Transverse colon (tissue), 4 donors: ENCODE measurements at regions not wholly inside any gene's neighbourhood (a gene's known extent, or its start where the extent isn't known, plus 50 kb on each side); places are given as distances from the start of the nearest gene placed in this dataset.

Experiments used
- DNase-seq: peaks from one replicate; pipeline ENCODE4 v3.0.0-alpha.2; 2019
- H3K27ac ChIP-seq, 4 donors: fragments of 200-600 bp; sonication (generic); 2 replicates each; pipeline ENCODE4 v1.5.1; 2016 to 2018; ENCODE audit warnings: inconsistent platforms in 4 of 4
- H3K27me3 ChIP-seq: fragments of 200-600 bp; sonication (generic); 2 replicates; pipeline ENCODE4 v1.5.1; 2017; ENCODE audit warnings: inconsistent platforms
- H3K36me3 ChIP-seq, 4 donors: fragments of 200-600 bp; sonication (generic); 2 replicates each; pipeline ENCODE4 v1.5.1; 2017 to 2019; ENCODE audit warnings: inconsistent platforms in 4 of 4
- H3K4me1 ChIP-seq, 4 donors: fragments of 200-600 bp; sonication (generic); 2 replicates each; pipeline ENCODE4 v1.5.1; 2017 to 2020; ENCODE audit warnings: inconsistent platforms in 4 of 4
- H3K4me3 ChIP-seq, 4 donors: fragments of 200-600 bp; sonication (generic); 1 replicate in 1 of 4; 2 replicates in 3 of 4; pipeline versions ENCODE4 v1.5.1 to v1.6.1; 2017 to 2019; ENCODE audit warnings: inconsistent platforms in 4 of 4
- H3K9me3 ChIP-seq, 2 donors: fragments of 200-600 bp; sonication (generic); 2 replicates each; pipeline ENCODE4 v1.5.1; 2017 to 2019; ENCODE audit warnings: inconsistent platforms in 2 of 2
- EP300 ChIP-seq: sonication (generic); formaldehyde crosslinking; IDR thresholded peaks from one replicate; pipeline ENCODE4 v1.6.1; 2017; ENCODE audit warnings: antibody characterized with exemption, low read depth
- POLR2A ChIP-seq: fragments of 450-650 bp; IDR thresholded peaks from one replicate; pipeline ENCODE4 v1.6.1; 2016; ENCODE audit warnings: antibody characterized with exemption, mild to moderate bottlenecking, moderate library complexity
- POLR2AphosphoS5 ChIP-seq, 3 donors: sonication (generic); formaldehyde crosslinking; IDR thresholded peaks; one replicate each; pipeline ENCODE4 v1.6.1; 2016; ENCODE audit warnings: antibody characterized with exemption in 3 of 3
- WGBS, 2 donors: methylation state at CpG; one replicate each; pipeline ENCODE4 v1.1.5; 2018; ENCODE audit warnings: low coverage in 1 of 2; 5-methylcytosine and 5-hydroxymethylcytosine counted together
- in situ Hi-C, 4 donors: fragments of 200-750 bp; cut with MboI; loops; one replicate each; pipeline versions ENCODE4 v1.15.0 to v1.15.1; 2017; ENCODE audit warnings: low sequenced_read_pairs in 3 of 4, low pct_ligation_motif_present in 1 of 4, low pct_unique_long_range_greater_than_20kb in 1 of 4
- intact Hi-C: fragments of 100-400 bp; cut with DNase I; formaldehyde crosslinking; loops from one replicate; pipeline ENCODE4 v1.15.1; 2023; ENCODE audit warnings: low total_unique reads
- TF ChIP-seq, protein P1 (sequence below), 5 experiments: fragments of 200-600 bp in 3 of 5; fragments of 450-650 bp in 2 of 5; sonication (generic) in 3 of 5; IDR thresholded peaks; 1 replicate in 2 of 5; 2 replicates in 3 of 5; pipeline ENCODE4 v1.5.1; 2016 to 2017; ENCODE audit warnings: antibody characterized with exemption in 5 of 5, inconsistent platforms in 3 of 5, mild to moderate bottlenecking in 2 of 5, moderate library complexity in 1 of 5

- H3K27me3 ChIP-seq, result peaks cover 18% of the 10 kb centered on the region
- 88% methylated on average over 11 of the region's 11 CpGs; no CpG with 5 or more reads in 1 of the 2 donors for WGBS, 2 donors
- in situ Hi-C loops, result loop anchor here in 3 of 4 donors (5.0 to 25.0 kb wide), 3 partner anchors 364 to 514 kb away; no protein-coding TSS in a partner anchor
- H3K4me1 ChIP-seq, result peaks cover 0 to 7% (median 3%) of the 10 kb centered on the region in 4 donors
- TF ChIP-seq EP300, result no peak
- no peak for TF ChIP-seq POLR2AphosphoS5 (IDR thresholded peaks at IDR 0.05)
- TF ChIP-seq, protein P1, sequence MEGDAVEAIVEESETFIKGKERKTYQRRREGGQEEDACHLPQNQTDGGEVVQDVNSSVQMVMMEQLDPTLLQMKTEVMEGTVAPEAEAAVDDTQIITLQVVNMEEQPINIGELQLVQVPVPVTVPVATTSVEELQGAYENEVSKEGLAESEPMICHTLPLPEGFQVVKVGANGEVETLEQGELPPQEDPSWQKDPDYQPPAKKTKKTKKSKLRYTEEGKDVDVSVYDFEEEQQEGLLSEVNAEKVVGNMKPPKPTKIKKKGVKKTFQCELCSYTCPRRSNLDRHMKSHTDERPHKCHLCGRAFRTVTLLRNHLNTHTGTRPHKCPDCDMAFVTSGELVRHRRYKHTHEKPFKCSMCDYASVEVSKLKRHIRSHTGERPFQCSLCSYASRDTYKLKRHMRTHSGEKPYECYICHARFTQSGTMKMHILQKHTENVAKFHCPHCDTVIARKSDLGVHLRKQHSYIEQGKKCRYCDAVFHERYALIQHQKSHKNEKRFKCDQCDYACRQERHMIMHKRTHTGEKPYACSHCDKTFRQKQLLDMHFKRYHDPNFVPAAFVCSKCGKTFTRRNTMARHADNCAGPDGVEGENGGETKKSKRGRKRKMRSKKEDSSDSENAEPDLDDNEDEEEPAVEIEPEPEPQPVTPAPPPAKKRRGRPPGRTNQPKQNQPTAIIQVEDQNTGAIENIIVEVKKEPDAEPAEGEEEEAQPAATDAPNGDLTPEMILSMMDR (IDR thresholded peaks at IDR 0.05), result no peak
- no peak for TF ChIP-seq POLR2A
- intact Hi-C loops, result no loop called here
- no peaks in the 10 kb centered on the region for H3K36me3 ChIP-seq
- no peak overlapping the region for H3K4me3 ChIP-seq
- no peaks in the 10 kb centered on the region for H3K9me3 ChIP-seq
- H3K27ac ChIP-seq, result no peak overlapping the region
- DNase-seq, result no peak
Observed at GRCh38 chr5:174423558-174423957, 300.8 kb upstream of the MSX2 start.

GRCh38 chr5:174424219-174425053 lies 299.9 kb upstream of the MSX2 start:
- WGBS, 2 donors, result 50 to 67% methylated on average over 4 to 8 of the region's 8 CpGs
- Histone ChIP-seq H3K27ac (no peak overlapping the region), H3K4me1 (peaks cover 0 to under 1% (median under 1%) of the 10 kb centered on the region in 4 donors), H3K27me3 (peaks cover 11% of the 10 kb centered on the region), H3K36me3 (no peaks in the 10 kb centered on the region), H3K9me3 (no peaks in the 10 kb centered on the region), H3K4me3 (no peak overlapping the region)
- DNase-seq, result no peak
- in situ Hi-C loops, result loop anchor here in 3 of 4 donors (5.0 to 25.0 kb wide), 3 partner anchors 363 to 513 kb away; no protein-coding TSS in a partner anchor
- TF ChIP-seq, protein P1 (IDR thresholded peaks at IDR 0.05), result no peak
- TF ChIP-seq POLR2AphosphoS5 (IDR thresholded peaks at IDR 0.05), result no peak
- no peak for TF ChIP-seq EP300
- no peak for TF ChIP-seq POLR2A
- intact Hi-C loops, result no loop called here

GRCh38 chr5:174425271-174425963 lies 299.0 kb upstream of the MSX2 start:
- Histone ChIP-seq H3K36me3 (no peaks in the 10 kb centered on the region), H3K9me3 (no peaks in the 10 kb centered on the region), H3K27me3 (peaks cover 1% of the 10 kb centered on the region), H3K4me3 (no peak overlapping the region), H3K27ac (no peak overlapping the region), H3K4me1 (no peaks in the 10 kb centered on the region)
- in situ Hi-C loops, result no loop called here
- 47 to 100% methylated on average over 1 to 6 of the region's 6 CpGs for WGBS, 2 donors
- no peak for DNase-seq
- no peak for TF ChIP-seq POLR2AphosphoS5 (IDR thresholded peaks at IDR 0.05)
- no peak for TF ChIP-seq POLR2A
- TF ChIP-seq, protein P1 (IDR thresholded peaks at IDR 0.05), result no peak
- TF ChIP-seq EP300, result no peak
- intact Hi-C loops, result no loop called here

DNA sequence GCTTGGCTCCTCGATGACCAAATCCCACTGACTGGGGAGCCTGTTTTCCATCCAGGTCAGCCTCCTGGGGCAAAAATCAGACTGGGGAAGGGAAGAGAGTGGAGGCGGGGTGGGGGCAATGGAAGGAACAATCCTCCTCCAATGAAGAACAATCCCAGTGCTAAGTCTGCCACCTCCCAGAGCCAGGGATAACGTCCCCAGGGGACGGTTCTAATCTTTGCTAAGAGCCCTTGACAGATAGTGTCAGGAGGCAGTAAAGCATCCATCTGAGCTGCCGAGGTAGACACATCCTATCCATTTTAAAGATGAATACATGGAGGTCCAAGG lies 298.5 kb upstream of the MSX2 start:
- Histone ChIP-seq H3K27ac (no peak overlapping the region), H3K9me3 (no peaks in the 10 kb centered on the region), H3K27me3 (no peaks in the 10 kb centered on the region), H3K4me1 (no peaks in the 10 kb centered on the region), H3K36me3 (no peaks in the 10 kb centered on the region), H3K4me3 (no peak overlapping the region)
- intact Hi-C loops, result no loop called here
- DNase-seq, result no peak
- in situ Hi-C loops, result no loop called here
- 44 to 59% methylated on average over 4 to 5 of the region's 5 CpGs for WGBS, 2 donors
- TF ChIP-seq POLR2A, result no peak
- no peak for TF ChIP-seq POLR2AphosphoS5 (IDR thresholded peaks at IDR 0.05)
- no peak for TF ChIP-seq EP300
- TF ChIP-seq, protein P1 (IDR thresholded peaks at IDR 0.05), result no peak
